HG02885 (cell line): ENCODE measurements at regions not wholly inside any gene's neighbourhood (a gene's known extent, or its start where the extent isn't known, plus 50 kb on each side); places are given as distances from the start of the nearest gene placed in this dataset.
"Not testable (repeated sequence)": the region's sequence is repeated elsewhere in the genome, so short reads cannot be mapped to it uniquely, and the experiment has no call there.

Experiments used
- ATAC-seq: cut with Tn5 transposase; IDR thresholded peaks from one replicate; pipeline ENCODE4 v1.9.1; 2021; ENCODE audit warnings: mild to moderate bottlenecking; ENCODE audit not compliant: unreplicated experiment, poor library complexity

GRCh38 chr4:42824278-42824977, 68.1 kb upstream of the GRXCR1 start:
- ATAC-seq, result no peak

DNA sequence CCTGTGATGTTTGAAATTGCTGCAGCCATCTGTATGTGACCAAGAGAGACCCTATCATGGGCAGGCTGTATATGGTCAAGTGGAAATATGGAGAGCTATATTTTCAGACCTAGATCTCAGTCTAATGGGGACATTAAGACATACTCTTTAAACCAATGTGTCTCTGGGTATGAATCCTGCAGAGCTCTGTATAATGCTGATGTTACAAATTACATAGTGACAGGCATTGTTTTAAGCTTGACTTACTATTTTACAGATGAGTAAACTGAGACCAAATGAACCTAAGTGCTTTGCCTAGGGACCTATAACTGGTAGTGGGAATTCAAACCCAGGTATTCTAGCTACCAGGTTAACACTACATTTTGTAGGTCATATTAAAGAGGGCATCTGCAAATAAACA, 71.3 kb upstream of the GRXCR1 start:
- no peak for ATAC-seq

DNA sequence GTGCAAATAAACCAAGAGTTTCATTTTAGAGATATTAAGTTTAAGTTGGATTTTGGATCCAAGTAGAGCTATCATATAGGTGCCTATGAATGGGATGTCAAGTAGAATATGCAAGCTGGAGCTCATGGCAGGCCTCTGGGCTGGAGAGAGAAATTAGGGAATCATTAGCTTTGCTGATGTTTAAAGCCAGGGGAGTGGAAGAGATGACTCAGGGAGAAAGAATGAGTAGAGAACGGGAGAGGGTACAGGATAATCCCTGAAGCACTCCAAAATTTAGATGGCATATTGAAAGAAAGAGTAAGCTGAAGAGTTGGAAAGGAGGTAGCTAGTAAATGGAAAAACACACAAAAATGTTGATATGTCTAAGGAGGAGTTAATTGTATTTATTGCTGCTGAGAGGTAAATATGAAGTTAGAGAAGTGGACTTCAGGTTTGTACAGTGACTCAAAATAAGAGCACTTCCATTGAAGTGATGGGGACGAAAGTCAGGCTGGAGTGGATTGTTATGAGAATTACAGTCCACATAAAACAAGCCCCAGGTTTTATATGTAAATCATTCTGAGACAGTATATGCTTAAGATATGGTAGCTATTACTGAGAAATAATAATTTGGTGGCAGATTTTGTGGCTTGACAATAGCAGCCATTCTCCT, 72.5 kb upstream of the GRXCR1 start:
- ATAC-seq, result no peak

GRCh38 chr4:42817913-42818312, 74.6 kb upstream of the GRXCR1 start:
- no peak for ATAC-seq

DNA sequence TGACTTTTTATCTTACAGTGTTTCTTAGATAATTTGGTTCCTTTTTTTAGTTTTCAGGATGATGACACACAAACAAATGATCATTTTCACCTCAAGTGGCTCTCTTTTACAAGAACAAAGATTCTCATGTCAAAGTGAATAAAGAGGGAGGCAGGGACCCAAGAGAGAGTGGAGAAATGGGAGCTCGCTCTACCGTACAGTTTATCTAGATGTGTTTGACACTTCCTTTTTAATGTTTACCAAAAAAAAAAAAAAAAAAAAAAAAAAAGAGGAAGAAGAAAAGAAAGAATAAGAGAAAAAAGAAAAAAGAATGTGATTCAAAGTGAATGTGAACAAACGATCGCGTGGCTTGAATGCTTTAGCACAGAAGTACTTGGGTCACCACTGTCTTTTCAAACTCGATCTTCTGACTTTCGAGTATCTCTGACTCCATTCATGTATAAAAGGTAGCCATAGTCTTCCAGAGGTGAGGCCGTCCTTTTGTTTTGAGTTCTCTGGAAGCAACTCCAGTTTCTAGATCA, 75.6 kb upstream of the GRXCR1 start:
- ATAC-seq, result no peak

GRCh38 chr4:42816189-42816879, 76.2 kb upstream of the GRXCR1 start:
- peak; percentile 45 for ATAC-seq

GRCh38 chr4:42809419-42810084, 83.0 kb upstream of the GRXCR1 start:
- ATAC-seq, result no peak

GRCh38 chr4:42806303-42806835, 86.1 kb upstream of the GRXCR1 start:
- ATAC-seq, result no peak

DNA sequence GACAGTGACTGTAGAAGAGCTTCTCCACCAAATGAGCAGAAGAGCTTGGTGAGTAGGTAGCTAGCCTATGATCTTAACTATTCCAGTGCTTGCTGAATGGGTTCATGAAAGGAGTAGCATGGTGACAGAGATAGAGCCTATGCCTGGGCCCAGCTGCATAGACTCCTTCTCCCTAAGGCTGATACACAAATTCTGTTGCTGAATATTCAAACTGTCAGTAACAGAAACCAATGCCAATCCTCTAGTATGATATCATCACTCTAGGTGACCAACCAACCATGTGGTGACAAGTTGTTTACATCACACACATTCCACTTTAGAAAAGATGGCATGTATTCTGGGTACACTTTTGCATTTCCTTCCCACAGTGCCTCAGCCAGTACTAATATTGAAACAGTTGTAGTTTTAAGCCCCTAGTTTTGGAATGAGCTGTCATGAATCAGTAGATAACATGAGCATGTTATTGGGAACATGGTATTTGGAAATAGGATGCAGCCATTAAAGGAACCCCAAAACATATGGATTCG, 103.4 kb upstream of the GRXCR1 start:
- ATAC-seq, result peak; percentile 72

GRCh38 chr4:42787079-42787463, 105.4 kb upstream of the GRXCR1 start:
- ATAC-seq, result no peak

GRCh38 chr4:42786350-42787078, 106.0 kb upstream of the GRXCR1 start:
- no peak for ATAC-seq

DNA sequence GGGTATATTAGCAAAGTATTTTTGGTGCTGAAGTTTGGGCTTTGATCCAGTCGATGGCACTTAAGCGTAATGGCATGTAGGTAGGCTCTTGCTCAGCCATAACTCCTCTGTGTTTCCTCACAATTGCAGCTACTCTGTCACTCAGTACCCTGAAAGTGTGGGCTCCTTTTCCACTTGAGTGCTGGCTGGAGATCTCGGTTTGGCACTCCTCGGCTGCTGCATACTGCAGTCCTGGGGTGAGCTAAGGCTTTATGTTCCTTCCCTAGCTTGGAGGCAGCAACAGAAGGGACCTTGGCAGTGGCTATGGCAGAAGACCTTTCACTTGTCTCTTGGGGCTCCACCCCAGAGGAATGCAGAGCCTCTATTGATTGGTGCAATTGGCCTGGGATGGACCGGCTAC, 106.7 kb upstream of the GRXCR1 start:
- no peak for ATAC-seq

- ATAC-seq, result no peak
Observed at GRCh38 chr4:42781315-42781714, 111.2 kb upstream of the GRXCR1 start.

- ATAC-seq, result no peak
Observed at GRCh38 chr4:42778349-42778748, 114.2 kb upstream of the GRXCR1 start.

DNA sequence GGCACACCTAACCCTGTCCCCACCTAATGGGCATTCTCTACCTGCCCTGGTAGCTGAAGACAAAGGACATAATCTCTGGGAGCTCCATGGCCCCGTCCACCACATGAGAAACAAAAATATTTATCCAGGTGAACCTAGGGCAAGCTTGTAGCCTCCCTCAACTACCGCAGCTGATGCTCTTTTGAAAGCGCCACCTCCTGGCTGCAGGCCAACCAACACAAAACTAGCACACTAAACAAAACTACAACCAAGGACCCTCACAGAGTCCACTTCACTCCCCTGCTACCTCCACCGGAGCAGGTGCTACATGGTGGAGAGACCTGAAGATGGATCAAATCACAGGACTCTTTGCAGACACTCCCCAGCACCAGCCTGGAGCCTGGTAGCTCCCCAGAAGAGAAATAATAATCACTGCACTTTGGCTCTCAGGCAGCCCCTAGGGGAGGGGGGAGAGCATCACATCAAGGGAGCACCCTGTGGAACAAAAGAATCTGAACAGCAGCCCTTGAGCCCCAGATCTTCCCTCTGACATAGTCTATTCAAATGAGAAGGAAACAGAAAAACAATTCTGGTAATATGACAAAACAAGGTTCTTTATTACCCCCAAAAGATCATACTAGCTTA, 111.3 kb upstream of the ATP8A1 start:
- no peak for ATAC-seq

DNA sequence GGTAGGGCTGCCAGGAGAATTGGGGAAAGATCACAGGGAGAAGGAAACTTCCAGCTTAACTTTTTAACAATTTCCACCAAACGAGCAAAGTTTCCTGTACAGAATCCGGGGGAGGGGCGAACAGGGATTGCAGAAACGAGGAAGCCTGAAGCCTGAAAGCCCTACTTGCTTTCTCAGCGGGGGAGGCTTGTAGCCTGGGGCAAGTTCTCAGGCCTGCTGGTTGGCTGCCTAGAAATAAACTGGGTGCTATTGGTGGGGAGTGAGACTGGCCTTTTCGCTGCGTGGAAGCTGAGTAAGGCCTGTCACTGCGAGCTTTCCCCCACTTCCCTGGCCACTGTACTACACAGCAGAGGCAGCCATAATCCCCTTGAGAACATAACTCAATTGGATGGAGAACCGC, 110.8 kb upstream of the ATP8A1 start:
- no peak for ATAC-seq

DNA sequence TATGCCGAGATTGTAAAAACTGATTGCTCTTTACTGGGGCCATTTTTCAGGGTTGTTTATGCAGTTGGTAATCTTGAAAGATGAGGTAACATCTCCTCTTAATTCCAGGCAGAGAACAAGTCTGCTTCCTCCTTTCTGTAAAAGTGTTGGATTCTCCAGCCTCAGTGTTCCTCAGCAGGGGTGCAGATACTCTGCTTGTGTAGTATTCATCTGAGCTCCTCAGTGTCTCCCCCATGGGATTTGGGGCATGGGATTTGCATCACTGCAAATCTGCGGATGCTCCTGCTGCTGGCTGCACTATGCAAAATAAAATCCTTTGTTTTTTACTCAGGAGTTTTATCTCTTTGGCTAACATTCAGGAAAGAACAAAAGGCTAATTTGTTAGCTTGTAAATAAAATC, 104.9 kb upstream of the ATP8A1 start:
- ATAC-seq, result no peak

DNA sequence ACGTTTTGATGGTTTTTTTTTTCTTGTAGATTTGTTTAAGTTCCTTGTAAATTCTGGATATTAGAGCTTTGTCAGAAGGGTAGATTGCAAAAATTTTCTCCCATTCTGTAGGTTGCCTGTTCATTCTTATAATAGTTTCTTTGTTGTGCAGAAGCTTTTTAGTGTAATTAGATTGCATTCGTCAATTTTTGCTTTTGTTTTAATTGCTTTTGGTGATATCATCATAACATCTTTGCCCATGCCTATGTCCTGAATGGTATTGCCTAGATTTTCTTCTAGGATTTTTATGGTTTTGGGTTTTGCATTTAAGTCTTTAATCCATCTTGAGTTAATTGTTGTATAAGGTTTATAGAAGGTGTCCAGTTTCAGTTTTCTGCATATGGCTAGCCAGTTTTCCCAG, 98.1 kb upstream of the ATP8A1 start:
- not testable (repeated sequence) for ATAC-seq

DNA sequence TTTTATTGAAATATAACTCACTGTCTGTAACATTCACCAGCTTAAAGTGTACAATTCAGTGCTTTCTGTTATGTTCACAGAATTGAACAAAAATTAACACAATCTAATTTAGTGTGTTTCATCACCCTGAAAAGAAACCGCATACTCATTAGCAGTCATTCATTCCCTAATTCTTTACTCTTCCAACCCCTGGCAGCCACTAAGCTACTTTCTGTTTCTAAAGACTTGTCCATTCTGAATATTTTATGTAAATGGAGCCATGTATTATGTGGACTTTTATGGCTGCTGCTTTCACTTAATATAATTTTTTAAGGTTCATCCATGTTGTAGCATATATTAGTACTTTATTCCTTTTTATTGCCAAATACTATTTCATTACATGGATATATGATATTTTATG, 94.7 kb upstream of the ATP8A1 start:
- ATAC-seq, result no peak
